ENCODE measurements at regions not wholly inside any gene's neighbourhood (a gene's known extent, or its start where the extent isn't known, plus 50 kb on each side); places are given as distances from the start of the nearest gene placed in this dataset.

GRCh38 chr21:23480591-23481270, 2126.6 kb downstream of the MRPL39 start:
- H3K27ac ChIP-seq = peak overlapping the region; percentile 38
- TF ChIP-seq, protein P1, sequence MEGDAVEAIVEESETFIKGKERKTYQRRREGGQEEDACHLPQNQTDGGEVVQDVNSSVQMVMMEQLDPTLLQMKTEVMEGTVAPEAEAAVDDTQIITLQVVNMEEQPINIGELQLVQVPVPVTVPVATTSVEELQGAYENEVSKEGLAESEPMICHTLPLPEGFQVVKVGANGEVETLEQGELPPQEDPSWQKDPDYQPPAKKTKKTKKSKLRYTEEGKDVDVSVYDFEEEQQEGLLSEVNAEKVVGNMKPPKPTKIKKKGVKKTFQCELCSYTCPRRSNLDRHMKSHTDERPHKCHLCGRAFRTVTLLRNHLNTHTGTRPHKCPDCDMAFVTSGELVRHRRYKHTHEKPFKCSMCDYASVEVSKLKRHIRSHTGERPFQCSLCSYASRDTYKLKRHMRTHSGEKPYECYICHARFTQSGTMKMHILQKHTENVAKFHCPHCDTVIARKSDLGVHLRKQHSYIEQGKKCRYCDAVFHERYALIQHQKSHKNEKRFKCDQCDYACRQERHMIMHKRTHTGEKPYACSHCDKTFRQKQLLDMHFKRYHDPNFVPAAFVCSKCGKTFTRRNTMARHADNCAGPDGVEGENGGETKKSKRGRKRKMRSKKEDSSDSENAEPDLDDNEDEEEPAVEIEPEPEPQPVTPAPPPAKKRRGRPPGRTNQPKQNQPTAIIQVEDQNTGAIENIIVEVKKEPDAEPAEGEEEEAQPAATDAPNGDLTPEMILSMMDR (conservative IDR thresholded peaks at IDR 0.05) = no peak

DNA sequence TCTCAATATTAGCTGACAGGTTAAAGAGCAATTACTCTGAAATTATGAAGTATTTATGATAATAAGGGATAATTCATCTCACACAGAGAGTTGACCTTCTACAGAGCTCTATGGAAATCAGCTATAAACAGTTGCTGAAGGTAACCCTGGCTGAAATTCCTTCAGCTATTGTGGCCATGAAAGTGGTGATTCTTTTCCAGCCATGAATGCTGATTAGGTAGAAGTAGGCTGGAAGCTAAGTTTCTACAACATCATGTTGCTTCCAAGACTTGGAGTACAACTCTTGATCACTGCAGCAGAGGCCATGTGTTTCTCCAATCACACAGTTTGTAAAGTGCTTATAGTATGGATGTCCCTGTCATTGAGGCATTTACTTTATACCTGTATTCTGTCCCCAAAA, 2128.9 kb downstream of the MRPL39 start:
- TF ChIP-seq, protein P1 (conservative IDR thresholded peaks at IDR 0.05) = no peak
- no peak overlapping the region for H3K27ac ChIP-seq

- H3K27ac ChIP-seq = no peak overlapping the region
- TF ChIP-seq, protein P1 (conservative IDR thresholded peaks at IDR 0.05) = no peak
Observed at GRCh38 chr21:23475281-23476219, 2131.7 kb downstream of the MRPL39 start.

GRCh38 chr21:23471877-23472276, 2135.4 kb downstream of the MRPL39 start:
- TF ChIP-seq, protein P1 (conservative IDR thresholded peaks at IDR 0.05) = no peak
- no peak overlapping the region for H3K27ac ChIP-seq

- TF ChIP-seq, protein P1 (conservative IDR thresholded peaks at IDR 0.05) = no peak
- no peak overlapping the region for H3K27ac ChIP-seq
Observed at GRCh38 chr21:23463365-23463764, 2143.9 kb downstream of the MRPL39 start.

GRCh38 chr21:23455676-23456075, 2151.6 kb downstream of the MRPL39 start:
- TF ChIP-seq, protein P1 (conservative IDR thresholded peaks at IDR 0.05) = no peak

DNA sequence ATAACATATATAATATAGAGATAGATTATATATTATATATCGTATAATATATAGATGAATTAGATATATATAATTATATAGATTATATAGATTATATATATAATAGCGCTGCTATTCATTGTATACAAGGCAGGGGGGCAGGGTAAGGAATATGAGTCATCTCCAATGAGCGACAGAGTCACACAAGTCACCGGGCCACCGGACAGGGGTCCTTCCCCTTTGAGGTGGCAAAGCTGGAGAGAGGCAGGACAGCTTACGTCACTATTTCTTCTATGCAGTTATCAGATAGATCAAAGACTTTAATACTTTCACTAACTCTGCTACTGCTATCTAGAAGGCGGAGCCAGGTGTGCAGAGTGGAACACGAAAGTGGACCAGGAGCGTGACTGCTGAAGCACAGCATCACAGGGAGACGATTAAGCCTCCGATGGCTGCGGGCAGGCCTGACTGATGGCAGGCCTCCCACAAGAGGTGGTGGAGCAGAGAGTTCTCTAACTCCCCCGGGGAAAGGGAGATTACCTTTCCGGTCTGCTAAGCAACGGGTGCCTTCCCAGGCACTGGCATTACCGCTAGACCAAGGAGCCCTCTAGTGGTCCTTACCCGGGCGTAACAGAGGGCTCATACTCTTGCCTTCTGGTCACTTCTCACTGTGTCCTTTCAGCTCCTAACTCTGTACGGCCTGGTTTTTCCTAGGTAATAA, 2154.7 kb downstream of the MRPL39 start:
- TF ChIP-seq, protein P1 (conservative IDR thresholded peaks at IDR 0.05) = peak; percentile 97
- H3K27ac ChIP-seq = no peak overlapping the region; the same call in 1 of the 2 replicates

More at GRCh38 chr21:23455676-23456075, 2151.6 kb downstream of the MRPL39 start:
- H3K27ac ChIP-seq = peak overlapping the region; percentile 34

All from VCaP (cell line).